ENCODE measurements at regions not wholly inside any gene's neighbourhood (a gene's known extent, or its start where the extent isn't known, plus 50 kb on each side); places are given as distances from the start of the nearest gene placed in this dataset.

GRCh38 chr19:28609944-28610343 is 603.0 kb downstream of the UQCRFS1 start:
- WGBS, 3 donors = 87 to 95% (median 90%) methylated on average over 5 of the region's 5 CpGs
- TF ChIP-seq POLR2A (IDR thresholded peaks at IDR 0.05) (no peak), CTCF (IDR thresholded peaks at IDR 0.05) (no peak), EP300 (IDR thresholded peaks at IDR 0.05) (no peak)
- H3K36me3 ChIP-seq = no peaks in the 10 kb centered on the region
- H3K27ac ChIP-seq = no peak overlapping the region
- intact Hi-C loops (cut with DNase I) = no loop called here
- no peaks in the 10 kb centered on the region for H3K9me3 ChIP-seq
- no peaks in the 10 kb centered on the region for H3K27me3 ChIP-seq
- no peak overlapping the region for H3K4me3 ChIP-seq
- no peaks in the 10 kb centered on the region for H3K4me1 ChIP-seq (ENCODE audit: insufficient read depth)
- no peak for DNase-seq

GRCh38 chr19:28609091-28609755 is 603.7 kb downstream of the UQCRFS1 start:
- Histone ChIP-seq H3K4me1 (ENCODE audit: insufficient read depth) (no peaks in the 10 kb centered on the region), H3K4me3 (no peak overlapping the region), H3K27ac (no peak overlapping the region), H3K9me3 (no peaks in the 10 kb centered on the region), H3K27me3 (no peaks in the 10 kb centered on the region), H3K36me3 (no peaks in the 10 kb centered on the region)
- WGBS, 3 donors = 72 to 87% (median 72%) methylated on average over 8 of the region's 8 CpGs
- intact Hi-C loops (cut with DNase I) = no loop called here
- TF ChIP-seq POLR2A (IDR thresholded peaks at IDR 0.05) (no peak), EP300 (IDR thresholded peaks at IDR 0.05) (no peak), CTCF (IDR thresholded peaks at IDR 0.05) (no peak)
- DNase-seq = no peak

DNA sequence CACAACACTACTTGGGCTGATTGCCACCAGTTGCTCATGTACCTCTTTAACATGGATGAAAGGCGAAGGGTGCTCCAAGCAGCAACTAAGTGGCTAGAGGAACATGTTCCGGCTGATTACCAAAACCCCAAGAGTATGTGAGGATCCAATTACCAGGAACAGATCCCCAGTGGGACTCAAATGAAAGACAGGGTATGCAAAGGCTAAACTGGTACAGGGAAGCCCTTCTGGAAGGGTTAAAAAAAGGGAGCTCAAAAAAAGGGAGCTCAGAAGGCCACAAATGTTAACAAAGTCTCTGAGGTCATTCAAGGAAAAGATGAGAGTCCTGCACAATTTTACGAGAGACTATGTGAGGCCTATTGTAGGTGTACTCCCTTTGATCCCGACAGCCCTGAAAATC is 604.7 kb downstream of the UQCRFS1 start:
- Histone ChIP-seq H3K4me3 (no peak overlapping the region), H3K4me1 (ENCODE audit: insufficient read depth) (no peaks in the 10 kb centered on the region), H3K27me3 (no peaks in the 10 kb centered on the region), H3K36me3 (no peaks in the 10 kb centered on the region), H3K27ac (no peak overlapping the region), H3K9me3 (no peaks in the 10 kb centered on the region)
- no peak for DNase-seq
- WGBS, 3 donors = 87 to 91% (median 91%) methylated on average over 4 of the region's 4 CpGs
- intact Hi-C loops (cut with DNase I) = no loop called here
- TF ChIP-seq POLR2A (IDR thresholded peaks at IDR 0.05) = no peak
- TF ChIP-seq CTCF (IDR thresholded peaks at IDR 0.05) = no peak
- TF ChIP-seq EP300 (IDR thresholded peaks at IDR 0.05) = no peak

DNA sequence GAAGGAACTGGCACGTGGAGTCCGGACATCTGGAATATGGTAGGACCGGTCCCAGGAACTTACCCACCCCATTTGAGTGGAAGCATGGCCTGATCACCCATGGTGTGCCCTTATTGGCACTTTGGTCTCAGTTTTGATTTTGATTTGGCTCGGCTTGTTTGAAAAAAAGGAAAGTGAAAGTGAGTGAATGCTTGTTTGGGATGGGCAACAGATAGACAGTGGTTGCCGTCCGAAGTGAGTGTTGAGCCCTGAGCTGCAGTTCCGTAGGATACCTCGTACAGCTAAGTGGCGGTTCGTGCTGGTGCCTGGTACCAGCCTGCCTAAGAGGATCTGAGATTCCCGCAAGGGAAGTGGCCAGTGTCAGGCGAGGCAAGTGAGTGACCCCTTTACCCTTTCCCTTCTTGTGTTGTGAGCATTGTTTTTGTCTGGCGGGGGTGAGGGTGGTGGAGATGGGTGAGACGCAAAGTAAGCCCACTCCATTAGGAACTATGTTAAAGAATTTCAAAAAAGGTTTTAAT is 605.8 kb downstream of the UQCRFS1 start:
- Histone ChIP-seq H3K27me3 (no peaks in the 10 kb centered on the region), H3K36me3 (no peaks in the 10 kb centered on the region), H3K4me3 (no peak overlapping the region), H3K4me1 (ENCODE audit: insufficient read depth) (no peaks in the 10 kb centered on the region), H3K9me3 (no peaks in the 10 kb centered on the region), H3K27ac (no peak overlapping the region)
- 89 to 95% (median 92%) methylated on average over 14 of the region's 14 CpGs for WGBS, 3 donors
- intact Hi-C loops (cut with DNase I) = no loop called here
- no peak for DNase-seq
- no peak for TF ChIP-seq CTCF (IDR thresholded peaks at IDR 0.05)
- no peak for TF ChIP-seq EP300 (IDR thresholded peaks at IDR 0.05)
- no peak for TF ChIP-seq POLR2A (IDR thresholded peaks at IDR 0.05)
